ENCODE measurements at regions not wholly inside any gene's neighbourhood (a gene's known extent, or its start where the extent isn't known, plus 50 kb on each side); places are given as distances from the start of the nearest gene placed in this dataset.
"Not testable (repeated sequence)": the region's sequence is repeated elsewhere in the genome, so short reads cannot be mapped to it uniquely, and the experiment has no call there.

GRCh38 chr7:98761225-98761624, 108.6 kb downstream of the TMEM130 start:
- no peaks in the 10 kb centered on the region for H3K9me3 ChIP-seq
- no peaks in the 10 kb centered on the region for H3K36me3 ChIP-seq
- TF ChIP-seq CTCF (IDR thresholded peaks at IDR 0.05) (no peak), POLR2A (IDR thresholded peaks at IDR 0.05) (no peak), EP300 (IDR thresholded peaks at IDR 0.05) (no peak)
- ATAC-seq (ENCODE audit: low FRiP score in 2 of 2) (no peak), DNase-seq (no peak)
- H3K4me1 ChIP-seq = no peaks in the 10 kb centered on the region
- H3K4me3 ChIP-seq = no peak overlapping the region
- H3K27me3 ChIP-seq = no peaks in the 10 kb centered on the region
- 83 to 86% methylated on average over 1 of the region's 1 CpG for WGBS, 2 donors
- H3K27ac ChIP-seq = no peak overlapping the region

GRCh38 chr7:98762620-98763019, 107.2 kb downstream of the TMEM130 start:
- TF ChIP-seq EP300 (IDR thresholded peaks at IDR 0.05) = no peak
- no peak for TF ChIP-seq POLR2A (IDR thresholded peaks at IDR 0.05)
- TF ChIP-seq POLR2AphosphoS5 (IDR thresholded peaks at IDR 0.05) = no peak
- TF ChIP-seq CTCF (IDR thresholded peaks at IDR 0.05) = no peak
- WGBS, 2 donors = 47 to 87% methylated on average over 4 of the region's 4 CpGs
- Histone ChIP-seq H3K9me3 (no peaks in the 10 kb centered on the region), H3K4me3 (no peak overlapping the region), H3K27me3 (no peaks in the 10 kb centered on the region), H3K36me3 (no peaks in the 10 kb centered on the region), H3K4me1 (no peaks in the 10 kb centered on the region), H3K27ac (no peak overlapping the region)
- ATAC-seq (ENCODE audit: low FRiP score in 2 of 2) (no peak), DNase-seq (no peak)

- ATAC-seq (ENCODE audit: low FRiP score in 2 of 2) = no peak
- TF ChIP-seq POLR2AphosphoS5 (IDR thresholded peaks at IDR 0.05) (no peak), EP300 (IDR thresholded peaks at IDR 0.05) (no peak), POLR2A (IDR thresholded peaks at IDR 0.05) (no peak), CTCF (IDR thresholded peaks at IDR 0.05) (no peak)
- H3K4me3 ChIP-seq = no peak overlapping the region
Observed at GRCh38 chr7:98763441-98763840, 106.4 kb downstream of the TMEM130 start.

GRCh38 chr7:98764946-98765345, 104.9 kb downstream of the TMEM130 start:
- 66 to 70% methylated on average over 7 to 8 of the region's 8 CpGs for WGBS, 2 donors
- DNase-seq = no peak
- no peak overlapping the region for H3K27ac ChIP-seq

More at GRCh38 chr7:98763441-98763840, 106.4 kb downstream of the TMEM130 start:
- Histone ChIP-seq H3K27me3 (no peaks in the 10 kb centered on the region), H3K4me1 (no peaks in the 10 kb centered on the region), H3K9me3 (no peaks in the 10 kb centered on the region), H3K27ac (no peak overlapping the region), H3K36me3 (no peaks in the 10 kb centered on the region)
- WGBS, 2 donors = 57 to 69% methylated on average over 8 of the region's 8 CpGs
- DNase-seq = no peak

GRCh38 chr7:98770085-98770484, 99.7 kb downstream of the TMEM130 start:
- not testable (repeated sequence) for H3K9me3 ChIP-seq; H3K27me3 ChIP-seq; H3K27ac ChIP-seq; ATAC-seq (ENCODE audit: low FRiP score in 2 of 2); H3K36me3 ChIP-seq; DNase-seq; H3K4me3 ChIP-seq; H3K4me1 ChIP-seq
- 85 to 87% methylated on average over 5 of the region's 5 CpGs for WGBS, 2 donors

More at GRCh38 chr7:98764946-98765345, 104.9 kb downstream of the TMEM130 start:
- H3K4me3 ChIP-seq = no peak overlapping the region
- H3K4me1 ChIP-seq = no peaks in the 10 kb centered on the region
- H3K36me3 ChIP-seq = no peaks in the 10 kb centered on the region
- TF ChIP-seq POLR2A (IDR thresholded peaks at IDR 0.05) (no peak), POLR2AphosphoS5 (IDR thresholded peaks at IDR 0.05) (no peak), CTCF (IDR thresholded peaks at IDR 0.05) (no peak), EP300 (IDR thresholded peaks at IDR 0.05) (no peak)
- H3K9me3 ChIP-seq = no peaks in the 10 kb centered on the region
- no peak for ATAC-seq (ENCODE audit: low FRiP score in 2 of 2)
- no peaks in the 10 kb centered on the region for H3K27me3 ChIP-seq
